ENCODE measurements at regions not wholly inside any gene's neighbourhood (a gene's known extent, or its start where the extent isn't known, plus 50 kb on each side); places are given as distances from the start of the nearest gene placed in this dataset.
"Not testable (repeated sequence)": the region's sequence is repeated elsewhere in the genome, so short reads cannot be mapped to it uniquely, and the experiment has no call there.

- DNase-seq (ENCODE audit: insufficient read length) (no peak), FAIRE-seq (peak; percentile 9)
- TF ChIP-seq POLR2AphosphoS5 (IDR thresholded peaks at IDR 0.05; ENCODE audit: low read depth, low read length) = no peak
- TF ChIP-seq POLR2A (IDR thresholded peaks at IDR 0.05; ENCODE audit: low read depth, low read length) = no peak
- TF ChIP-seq TAF1 (IDR thresholded peaks at IDR 0.05; ENCODE audit: borderline replicate concordance, low read depth, low read length) = no peak
Observed at GRCh38 chr2:195532628-195533271, 124.3 kb upstream of the SLC39A10 start.

GRCh38 chr2:195532255-195532627 is 124.8 kb upstream of the SLC39A10 start:
- no peak for TF ChIP-seq TAF1 (IDR thresholded peaks at IDR 0.05; ENCODE audit: borderline replicate concordance, low read depth, low read length)
- no peak for TF ChIP-seq POLR2AphosphoS5 (IDR thresholded peaks at IDR 0.05; ENCODE audit: low read depth, low read length)

GRCh38 chr2:195531754-195532153 is 125.3 kb upstream of the SLC39A10 start:
- FAIRE-seq (no peak), DNase-seq (ENCODE audit: insufficient read length) (no peak)
- TF ChIP-seq TAF1 (IDR thresholded peaks at IDR 0.05; ENCODE audit: borderline replicate concordance, low read depth, low read length) = no peak
- TF ChIP-seq POLR2AphosphoS5 (IDR thresholded peaks at IDR 0.05; ENCODE audit: low read depth, low read length) = no peak
- no peak for TF ChIP-seq POLR2A (IDR thresholded peaks at IDR 0.05; ENCODE audit: low read depth, low read length)

More at GRCh38 chr2:195532255-195532627, 124.8 kb upstream of the SLC39A10 start:
- FAIRE-seq (no peak), DNase-seq (ENCODE audit: insufficient read length) (no peak)

GRCh38 chr2:195523242-195523641 is 133.8 kb upstream of the SLC39A10 start:
- not testable (repeated sequence) for DNase-seq (ENCODE audit: insufficient read length); FAIRE-seq

GRCh38 chr2:195521589-195521988 is 135.4 kb upstream of the SLC39A10 start:
- no peak for FAIRE-seq
- TF ChIP-seq POLR2A (IDR thresholded peaks at IDR 0.05; ENCODE audit: low read depth, low read length) = no peak
- TF ChIP-seq POLR2AphosphoS5 (IDR thresholded peaks at IDR 0.05; ENCODE audit: low read depth, low read length) = no peak
- TF ChIP-seq TAF1 (IDR thresholded peaks at IDR 0.05; ENCODE audit: borderline replicate concordance, low read depth, low read length) = no peak
- DNase-seq (ENCODE audit: insufficient read length) = no peak

- no peak for FAIRE-seq
- TF ChIP-seq POLR2A (IDR thresholded peaks at IDR 0.05; ENCODE audit: low read depth, low read length) (no peak), POLR2AphosphoS5 (IDR thresholded peaks at IDR 0.05; ENCODE audit: low read depth, low read length) (no peak), TAF1 (IDR thresholded peaks at IDR 0.05; ENCODE audit: borderline replicate concordance, low read depth, low read length) (no peak)
- DNase-seq (ENCODE audit: insufficient read length) = no peak
Observed at GRCh38 chr2:195520671-195521155, 136.3 kb upstream of the SLC39A10 start.

GRCh38 chr2:195515551-195515950 is 141.5 kb upstream of the SLC39A10 start:
- TF ChIP-seq TAF1 (IDR thresholded peaks at IDR 0.05; ENCODE audit: borderline replicate concordance, low read depth, low read length) (no peak), POLR2AphosphoS5 (IDR thresholded peaks at IDR 0.05; ENCODE audit: low read depth, low read length) (no peak)
- DNase-seq (ENCODE audit: insufficient read length) (no peak), FAIRE-seq (no peak)

- DNase-seq (ENCODE audit: insufficient read length) (no peak), FAIRE-seq (no peak)
- TF ChIP-seq POLR2AphosphoS5 (IDR thresholded peaks at IDR 0.05; ENCODE audit: low read depth, low read length) (no peak), POLR2A (IDR thresholded peaks at IDR 0.05; ENCODE audit: low read depth, low read length) (no peak), TAF1 (IDR thresholded peaks at IDR 0.05; ENCODE audit: borderline replicate concordance, low read depth, low read length) (no peak)
Observed at GRCh38 chr2:195514365-195514764, 142.7 kb upstream of the SLC39A10 start.

GRCh38 chr2:195513119-195513518 is 143.9 kb upstream of the SLC39A10 start:
- TF ChIP-seq TAF1 (IDR thresholded peaks at IDR 0.05; ENCODE audit: borderline replicate concordance, low read depth, low read length) (no peak), POLR2AphosphoS5 (IDR thresholded peaks at IDR 0.05; ENCODE audit: low read depth, low read length) (no peak), POLR2A (IDR thresholded peaks at IDR 0.05; ENCODE audit: low read depth, low read length) (no peak)
- peak; percentile 5 for FAIRE-seq

GRCh38 chr2:195509551-195509950 is 147.5 kb upstream of the SLC39A10 start:
- TF ChIP-seq POLR2A (IDR thresholded peaks at IDR 0.05; ENCODE audit: low read depth, low read length) = no peak
- TF ChIP-seq POLR2AphosphoS5 (IDR thresholded peaks at IDR 0.05; ENCODE audit: low read depth, low read length) = no peak
- no peak for TF ChIP-seq TAF1 (IDR thresholded peaks at IDR 0.05; ENCODE audit: borderline replicate concordance, low read depth, low read length)
- no peak for FAIRE-seq
- DNase-seq (ENCODE audit: insufficient read length) = no peak

More at GRCh38 chr2:195513119-195513518, 143.9 kb upstream of the SLC39A10 start:
- DNase-seq (ENCODE audit: insufficient read length) = no peak

- DNase-seq (ENCODE audit: insufficient read length) (no peak), FAIRE-seq (no peak)
- no peak for TF ChIP-seq POLR2AphosphoS5 (IDR thresholded peaks at IDR 0.05; ENCODE audit: low read depth, low read length)
- TF ChIP-seq TAF1 (IDR thresholded peaks at IDR 0.05; ENCODE audit: borderline replicate concordance, low read depth, low read length) = no peak
- TF ChIP-seq POLR2A (IDR thresholded peaks at IDR 0.05; ENCODE audit: low read depth, low read length) = no peak
Observed at GRCh38 chr2:195508139-195508455, 148.9 kb upstream of the SLC39A10 start.

GRCh38 chr2:195507447-195508138 is 149.4 kb upstream of the SLC39A10 start:
- TF ChIP-seq POLR2AphosphoS5 (IDR thresholded peaks at IDR 0.05; ENCODE audit: low read depth, low read length) (no peak), POLR2A (IDR thresholded peaks at IDR 0.05; ENCODE audit: low read depth, low read length) (no peak), TAF1 (IDR thresholded peaks at IDR 0.05; ENCODE audit: borderline replicate concordance, low read depth, low read length) (no peak)
- no peak for FAIRE-seq
- no peak for DNase-seq (ENCODE audit: insufficient read length)

All from GM12892 (cell line).